Naive B cell (primary cell): ENCODE measurements at regions not wholly inside any gene's neighbourhood (a gene's known extent, or its start where the extent isn't known, plus 50 kb on each side); places are given as distances from the start of the nearest gene placed in this dataset.
A peak's percentile ranks its signal among the peaks of the same experiment; 100 is the strongest.

Experiments
- ATAC-seq, 2 donors: fragments of 150-1000 bp; cut with Tn5 transposase; 2 replicates each; pipeline ENCODE4 v1.10.0; 2021; ENCODE audit warnings: low read depth in 2 of 2, mild to moderate bottlenecking in 2 of 2, moderate library complexity in 2 of 2
- DNase-seq: peaks from one replicate; pipeline ENCODE4 v3.0.0; 2022
- H3K27ac Mint-ChIP-seq, 6 donors: one replicate each; pipeline ENCODE4 v1.8.0; 2020 to 2022; ENCODE audit warnings: mild to moderate bottlenecking in 6 of 6, mixed read lengths in 6 of 6, moderate library complexity in 5 of 6, inconsistent platforms in 2 of 6
- H3K27me3 Mint-ChIP-seq, 3 donors: one replicate each; pipeline ENCODE4 v1.8.0; 2021 to 2022; ENCODE audit warnings: mixed read lengths in 3 of 3, mild to moderate bottlenecking in 1 of 3
- H3K36me3 Mint-ChIP-seq, 2 donors: one replicate each; pipeline ENCODE4 v1.8.0; 2020 to 2022; ENCODE audit warnings: mixed read lengths in 2 of 2, inconsistent platforms in 1 of 2, mild to moderate bottlenecking in 1 of 2
- H3K4me1 Mint-ChIP-seq, 3 donors: one replicate each; pipeline ENCODE4 v1.8.0; 2020 to 2022; ENCODE audit warnings: mixed read lengths in 3 of 3, inconsistent platforms in 1 of 3, mild to moderate bottlenecking in 1 of 3, moderate library complexity in 1 of 3
- H3K4me3 Mint-ChIP-seq, 8 donors: one replicate each; pipeline ENCODE4 v1.8.0; 2020 to 2022; ENCODE audit warnings: mild to moderate bottlenecking in 8 of 8, mixed read lengths in 8 of 8, moderate library complexity in 8 of 8, inconsistent platforms in 2 of 8
- H3K9me3 Mint-ChIP-seq, 7 donors: one replicate each; pipeline ENCODE4 v1.8.0; 2020 to 2022; ENCODE audit warnings: mixed read lengths in 7 of 7, mild to moderate bottlenecking in 5 of 7, inconsistent platforms in 2 of 7, moderate library complexity in 1 of 7

GRCh38 chr18:76153691-76154090, 341.4 kb downstream of the ZNF516 start:
- H3K4me3 Mint-ChIP-seq: no peak overlapping the region
- ATAC-seq (no peak), DNase-seq (no peak)
- H3K9me3 Mint-ChIP-seq: peaks cover 0 to 27% (median 3%) of the 10 kb centered on the region in 7 donors
- H3K4me1 Mint-ChIP-seq: no peaks in the 10 kb centered on the region
- H3K27ac Mint-ChIP-seq: peak overlapping the region in 1 of 6 donors; percentile 41
- no peaks in the 10 kb centered on the region for H3K27me3 Mint-ChIP-seq
- H3K36me3 Mint-ChIP-seq: no peaks in the 10 kb centered on the region

DNA sequence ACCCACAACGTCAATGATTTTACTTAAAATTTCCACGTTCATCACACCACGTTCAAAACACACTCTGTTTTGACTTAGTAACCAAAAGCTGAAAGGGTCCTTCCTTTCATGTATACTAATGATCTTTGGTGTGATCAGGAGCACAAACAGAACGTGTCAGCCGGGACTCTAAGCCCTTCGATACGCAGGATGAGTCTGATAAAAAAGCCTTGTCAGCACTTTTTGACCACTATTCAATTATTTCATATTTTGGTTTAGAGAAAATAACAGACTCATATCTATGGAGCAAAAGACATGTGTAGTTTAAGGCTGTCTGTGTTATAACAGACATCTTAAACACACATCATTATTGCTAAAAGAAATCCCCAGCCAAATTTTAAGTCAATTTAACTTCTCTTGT, 345.3 kb downstream of the ZNF516 start:
- ATAC-seq (no peak), DNase-seq (no peak)
- Mint-ChIP-seq H3K9me3 (peaks cover 0 to 20% (median 0%) of the 10 kb centered on the region in 7 donors), H3K4me1 (no peaks in the 10 kb centered on the region), H3K27me3 (no peaks in the 10 kb centered on the region), H3K36me3 (no peaks in the 10 kb centered on the region), H3K4me3 (no peak overlapping the region), H3K27ac (no peak overlapping the region)

GRCh38 chr18:76149284-76149683, 345.8 kb downstream of the ZNF516 start:
- Mint-ChIP-seq H3K9me3 (peaks cover 0 to 20% (median 0%) of the 10 kb centered on the region in 7 donors), H3K27me3 (no peaks in the 10 kb centered on the region), H3K4me1 (no peaks in the 10 kb centered on the region), H3K36me3 (no peaks in the 10 kb centered on the region), H3K4me3 (no peak overlapping the region), H3K27ac (no peak overlapping the region)
- ATAC-seq (no peak), DNase-seq (no peak)

GRCh38 chr18:76145521-76146376, 349.3 kb downstream of the ZNF516 start:
- DNase-seq (no peak), ATAC-seq (no peak)
- Mint-ChIP-seq H3K27ac (no peak overlapping the region), H3K9me3 (peaks cover 0 to 16% (median 0%) of the 10 kb centered on the region in 7 donors), H3K27me3 (no peaks in the 10 kb centered on the region), H3K4me1 (no peaks in the 10 kb centered on the region), H3K36me3 (peaks cover 0 to 8% of the 10 kb centered on the region in 2 donors), H3K4me3 (no peak overlapping the region)

- Mint-ChIP-seq H3K4me1 (no peaks in the 10 kb centered on the region), H3K4me3 (no peak overlapping the region), H3K36me3 (peaks cover 0 to 8% of the 10 kb centered on the region in 2 donors), H3K27ac (no peak overlapping the region), H3K9me3 (peaks cover 0 to 16% (median 2%) of the 10 kb centered on the region in 7 donors), H3K27me3 (no peaks in the 10 kb centered on the region)
- DNase-seq (no peak), ATAC-seq (no peak)
Observed at GRCh38 chr18:76144844-76145243, 350.2 kb downstream of the ZNF516 start.

- Mint-ChIP-seq H3K4me3 (no peak overlapping the region), H3K27ac (no peak overlapping the region), H3K9me3 (peaks cover 0 to 9% (median 2%) of the 10 kb centered on the region in 7 donors)
Observed at GRCh38 chr18:76142611-76143010, 352.4 kb downstream of the ZNF516 start.

GRCh38 chr18:76139844-76140243, 355.2 kb downstream of the ZNF516 start:
- ATAC-seq: no peak
- H3K36me3 Mint-ChIP-seq: peaks cover 0 to 8% of the 10 kb centered on the region in 2 donors
- H3K27ac Mint-ChIP-seq: peak overlapping the region in 1 of 6 donors; percentile 34
- H3K4me3 Mint-ChIP-seq: no peak overlapping the region
- H3K9me3 Mint-ChIP-seq: peaks cover 0 to 9% (median 3%) of the 10 kb centered on the region in 7 donors
- no peaks in the 10 kb centered on the region for H3K27me3 Mint-ChIP-seq
- no peak for DNase-seq
- H3K4me1 Mint-ChIP-seq: no peaks in the 10 kb centered on the region

More at GRCh38 chr18:76142611-76143010, 352.4 kb downstream of the ZNF516 start:
- ATAC-seq (no peak), DNase-seq (no peak)
- H3K27me3 Mint-ChIP-seq: no peaks in the 10 kb centered on the region
- peaks cover 0 to 8% of the 10 kb centered on the region in 2 donors for H3K36me3 Mint-ChIP-seq
- H3K4me1 Mint-ChIP-seq: no peaks in the 10 kb centered on the region

DNA sequence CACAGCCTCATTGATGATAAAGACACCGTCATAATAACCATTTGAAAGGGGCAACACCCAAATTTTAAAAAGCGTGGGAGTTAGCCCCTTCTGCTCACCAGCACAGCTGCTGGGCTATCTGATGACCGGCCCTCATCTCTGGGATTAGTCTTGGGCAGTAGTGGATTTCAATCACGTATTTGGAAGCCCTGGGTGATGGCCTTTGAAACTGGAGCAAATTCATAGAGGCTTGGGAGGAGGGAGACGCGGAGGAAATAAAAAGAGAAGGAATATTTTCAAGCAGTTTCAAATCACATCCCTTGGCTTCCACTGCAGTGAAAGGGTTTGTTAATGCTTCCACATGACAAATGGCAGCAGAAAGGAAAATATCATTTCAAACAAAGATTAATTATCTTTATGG, 357.8 kb downstream of the ZNF516 start:
- no peak for ATAC-seq
- Mint-ChIP-seq H3K27me3 (no peaks in the 10 kb centered on the region), H3K4me1 (no peaks in the 10 kb centered on the region), H3K36me3 (peaks cover 0 to 8% of the 10 kb centered on the region in 2 donors), H3K9me3 (peaks cover 1 to 16% (median 7%) of the 10 kb centered on the region in 7 donors), H3K4me3 (no peak overlapping the region), H3K27ac (no peak overlapping the region)
- DNase-seq: no peak

DNA sequence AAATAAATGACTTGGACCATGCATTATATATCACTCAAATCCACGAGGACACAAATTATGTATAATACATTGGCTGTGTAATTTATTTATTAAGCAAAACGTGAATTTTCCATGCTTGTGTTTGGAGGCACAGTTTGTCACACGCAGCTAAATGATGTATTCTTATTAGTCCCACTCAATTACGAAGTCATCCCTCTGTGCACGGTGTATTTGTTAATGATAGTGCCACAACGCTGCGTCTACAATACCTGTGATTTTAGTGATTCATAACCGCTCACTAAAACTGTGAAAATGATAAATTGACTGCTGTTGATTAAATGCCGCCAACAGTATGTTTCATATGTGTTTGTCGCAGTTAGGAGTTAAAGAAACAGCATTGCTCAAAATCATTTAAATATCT, 358.3 kb downstream of the ZNF516 start:
- Mint-ChIP-seq H3K27ac (no peak overlapping the region), H3K9me3 (peaks cover 1 to 16% (median 7%) of the 10 kb centered on the region in 7 donors), H3K36me3 (peaks cover 0 to 6% of the 10 kb centered on the region in 2 donors), H3K4me3 (no peak overlapping the region), H3K4me1 (no peaks in the 10 kb centered on the region), H3K27me3 (no peaks in the 10 kb centered on the region)
- DNase-seq (no peak), ATAC-seq (no peak)

- peaks cover 2 to 16% (median 7%) of the 10 kb centered on the region in 7 donors for H3K9me3 Mint-ChIP-seq
- H3K4me3 Mint-ChIP-seq: peak overlapping the region in 1 of 8 donors; percentile 8
- no peaks in the 10 kb centered on the region for H3K4me1 Mint-ChIP-seq
- H3K36me3 Mint-ChIP-seq: no peaks in the 10 kb centered on the region
- H3K27me3 Mint-ChIP-seq: no peaks in the 10 kb centered on the region
- no peak overlapping the region for H3K27ac Mint-ChIP-seq
- no peak for DNase-seq
- ATAC-seq: no peak
Observed at GRCh38 chr18:76134628-76135027, 360.4 kb downstream of the ZNF516 start.

DNA sequence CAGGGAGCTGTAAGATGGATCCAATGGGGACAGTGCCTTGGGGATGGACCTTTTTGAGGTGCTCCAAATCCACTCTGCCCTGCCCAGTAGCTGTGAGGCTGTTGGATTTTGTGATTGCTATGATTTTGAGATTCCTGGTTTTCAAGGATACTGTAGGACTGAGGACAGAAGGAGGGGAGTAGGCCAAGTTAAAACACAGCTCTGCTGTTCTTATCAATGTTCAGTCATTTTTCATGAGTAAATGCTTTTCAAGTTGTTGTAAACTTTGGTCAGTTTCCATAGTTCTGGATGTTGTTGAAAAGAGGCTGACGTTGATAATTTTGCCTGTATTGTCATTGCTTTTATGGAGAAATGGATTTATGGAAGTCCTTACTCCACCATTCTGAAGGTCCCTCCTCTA, 361.2 kb downstream of the ZNF516 start:
- H3K27me3 Mint-ChIP-seq: no peaks in the 10 kb centered on the region
- H3K4me3 Mint-ChIP-seq: no peak overlapping the region
- no peak for ATAC-seq
- DNase-seq: no peak
- H3K9me3 Mint-ChIP-seq: peaks cover 2 to 15% (median 7%) of the 10 kb centered on the region in 7 donors
- no peak overlapping the region for H3K27ac Mint-ChIP-seq
- H3K36me3 Mint-ChIP-seq: no peaks in the 10 kb centered on the region
- no peaks in the 10 kb centered on the region for H3K4me1 Mint-ChIP-seq

DNA sequence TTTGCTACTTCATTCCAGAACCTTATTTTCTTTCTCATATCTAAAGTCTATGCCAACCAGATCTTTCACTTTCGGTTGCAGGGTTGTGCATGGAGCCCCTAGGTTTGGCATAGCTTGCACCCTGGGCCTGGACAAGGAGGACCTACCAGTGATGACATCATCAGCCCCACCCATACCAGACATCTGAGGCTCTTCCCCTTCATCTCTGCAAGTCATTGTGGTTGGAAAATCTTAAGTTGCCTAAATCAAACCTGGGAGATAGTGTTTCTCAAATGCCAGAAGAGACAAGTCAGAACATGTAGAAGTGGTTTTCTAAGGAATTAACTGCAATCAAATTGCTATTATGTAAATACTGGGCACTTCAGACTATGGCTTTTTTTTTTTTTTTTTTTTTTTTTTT, 363.3 kb downstream of the ZNF516 start:
- H3K36me3 Mint-ChIP-seq: no peaks in the 10 kb centered on the region
- no peaks in the 10 kb centered on the region for H3K4me1 Mint-ChIP-seq
- no peaks in the 10 kb centered on the region for H3K27me3 Mint-ChIP-seq
- peaks cover 2 to 12% (median 7%) of the 10 kb centered on the region in 7 donors for H3K9me3 Mint-ChIP-seq
- H3K27ac Mint-ChIP-seq: no peak overlapping the region
- no peak for ATAC-seq
- H3K4me3 Mint-ChIP-seq: peak overlapping the region in 1 of 8 donors; percentile 55
- DNase-seq: no peak

- H3K9me3 Mint-ChIP-seq: peaks cover 2 to 12% (median 7%) of the 10 kb centered on the region in 7 donors
- no peak overlapping the region for H3K4me3 Mint-ChIP-seq
- H3K4me1 Mint-ChIP-seq: no peaks in the 10 kb centered on the region
- DNase-seq: no peak
- H3K36me3 Mint-ChIP-seq: no peaks in the 10 kb centered on the region
- H3K27me3 Mint-ChIP-seq: no peaks in the 10 kb centered on the region
- ATAC-seq: no peak
- no peak overlapping the region for H3K27ac Mint-ChIP-seq
Observed at GRCh38 chr18:76130845-76131244, 364.2 kb downstream of the ZNF516 start.

DNA sequence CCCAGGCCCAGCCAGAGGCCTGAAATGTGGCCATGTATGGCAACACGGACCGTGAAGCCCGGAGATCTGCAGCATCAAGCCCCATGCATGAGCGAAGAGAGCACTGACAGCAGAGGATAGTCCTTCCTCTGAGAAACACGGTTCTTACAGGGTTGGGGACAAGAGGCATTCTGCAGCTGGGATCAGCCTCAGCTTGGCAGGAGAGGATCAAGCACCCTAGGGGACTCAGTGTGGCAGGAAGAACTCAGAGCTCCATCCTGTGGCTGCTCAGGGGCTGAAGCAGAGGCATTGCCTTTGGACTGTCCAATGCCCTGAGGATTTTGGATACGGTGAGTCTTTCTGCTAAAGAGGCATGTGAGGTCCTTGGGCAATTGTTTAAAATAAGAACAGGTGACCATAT, 368.7 kb downstream of the ZNF516 start:
- Mint-ChIP-seq H3K9me3 (peaks cover 0 to 8% (median 4%) of the 10 kb centered on the region in 7 donors), H3K27me3 (peaks cover 0 to 6% (median 4%) of the 10 kb centered on the region in 3 donors), H3K27ac (peak overlapping the region in 1 of 6 donors; percentile 45), H3K4me3 (no peak overlapping the region), H3K4me1 (no peaks in the 10 kb centered on the region), H3K36me3 (no peaks in the 10 kb centered on the region)
- ATAC-seq: no peak
- no peak for DNase-seq
